ENCODE measurements at regions not wholly inside any gene's neighbourhood (a gene's known extent, or its start where the extent isn't known, plus 50 kb on each side); places are given as distances from the start of the nearest gene placed in this dataset.

GRCh38 chr6:20286968-20287565 lies 74.8 kb upstream of the MBOAT1 start:
- Histone ChIP-seq H3K9me3 (ENCODE audit: control insufficient read depth, low read depth, low read length) (no peaks in the 10 kb centered on the region), H3K9me1 (ENCODE audit: control insufficient read depth, extremely low read depth, insufficient read depth, low read length) (no peaks in the 10 kb centered on the region), H3K79me2 (ENCODE audit: control insufficient read depth, insufficient read depth, low read length) (no peaks in the 10 kb centered on the region), H3K4me2 (ENCODE audit: control insufficient read depth, extremely low read depth, insufficient read depth, low read depth, low read length) (no peak overlapping the region), H3K4me3 (ENCODE audit: control insufficient read depth in 2 of 3, extremely low read depth in 1 of 3, insufficient read depth in 2 of 3, low read depth in 1 of 3, low read length in 3 of 3) (no peak overlapping the region), H3K4me1 (ENCODE audit: control insufficient read depth, extremely low read depth, insufficient read depth, low read length) (no peaks in the 10 kb centered on the region), H4K20me1 (ENCODE audit: control insufficient read depth, extremely low read depth, insufficient read depth, low read length) (no peaks in the 10 kb centered on the region), H3K27ac (ENCODE audit: control insufficient read depth, insufficient read depth, low read length) (no peak overlapping the region), H3K36me3 (ENCODE audit: control insufficient read depth in 2 of 2, extremely low read depth in 1 of 2, insufficient read depth in 2 of 2, low read length in 2 of 2) (no peaks in the 10 kb centered on the region), H3K27me3 (ENCODE audit: control insufficient read depth, extremely low read depth, insufficient read depth, low read length) (no peaks in the 10 kb centered on the region), H2AFZ (ENCODE audit: control insufficient read depth, low read length) (no peak overlapping the region), H3K9ac (ENCODE audit: control insufficient read depth, extremely low read depth, insufficient read depth, low read length) (no peak overlapping the region)
- FAIRE-seq (no peak), DNase-seq (ENCODE audit: low read depth, low spot score) (no peak)
- TF ChIP-seq EZH2 (IDR thresholded peaks at IDR 0.05; ENCODE audit: low read length) (no peak), CTCF (optimal IDR thresholded peaks at IDR 0.05 in 1 of 3, IDR thresholded peaks at IDR 0.05 in 1 of 3, conservative IDR thresholded peaks at IDR 0.05 in 1 of 3; ENCODE audit: extremely low read depth in 1 of 3, insufficient read depth in 2 of 3, low read length in 3 of 3) (no peak)
- dilution Hi-C loops (cut with MboI; ENCODE audit: extremely low pct_ligation_motif_present, low sequenced_read_pairs), result no loop called here

- Histone ChIP-seq H4K20me1 (ENCODE audit: control insufficient read depth, extremely low read depth, insufficient read depth, low read length) (no peaks in the 10 kb centered on the region), H3K9ac (ENCODE audit: control insufficient read depth, extremely low read depth, insufficient read depth, low read length) (no peak overlapping the region), H3K4me3 (ENCODE audit: control insufficient read depth in 2 of 3, extremely low read depth in 1 of 3, insufficient read depth in 2 of 3, low read depth in 1 of 3, low read length in 3 of 3) (no peak overlapping the region), H3K36me3 (ENCODE audit: control insufficient read depth in 2 of 2, extremely low read depth in 1 of 2, insufficient read depth in 2 of 2, low read length in 2 of 2) (no peaks in the 10 kb centered on the region), H3K27me3 (ENCODE audit: control insufficient read depth, extremely low read depth, insufficient read depth, low read length) (no peaks in the 10 kb centered on the region), H3K9me1 (ENCODE audit: control insufficient read depth, extremely low read depth, insufficient read depth, low read length) (no peaks in the 10 kb centered on the region), H3K27ac (ENCODE audit: control insufficient read depth, insufficient read depth, low read length) (no peak overlapping the region), H2AFZ (ENCODE audit: control insufficient read depth, low read length) (peak overlapping the region; percentile 43), H3K4me2 (ENCODE audit: control insufficient read depth, extremely low read depth, insufficient read depth, low read depth, low read length) (no peak overlapping the region), H3K9me3 (ENCODE audit: control insufficient read depth, low read depth, low read length) (no peaks in the 10 kb centered on the region), H3K79me2 (ENCODE audit: control insufficient read depth, insufficient read depth, low read length) (no peaks in the 10 kb centered on the region), H3K4me1 (ENCODE audit: control insufficient read depth, extremely low read depth, insufficient read depth, low read length) (no peaks in the 10 kb centered on the region)
- TF ChIP-seq EZH2 (IDR thresholded peaks at IDR 0.05; ENCODE audit: low read length) (no peak), CTCF (optimal IDR thresholded peaks at IDR 0.05 in 1 of 3, IDR thresholded peaks at IDR 0.05 in 1 of 3, conservative IDR thresholded peaks at IDR 0.05 in 1 of 3; ENCODE audit: extremely low read depth in 1 of 3, insufficient read depth in 2 of 3, low read length in 3 of 3) (peak; percentile 77 to 92 (median 90))
- DNase-seq (ENCODE audit: low read depth, low spot score) (peak; percentile 66), FAIRE-seq (peak; percentile 85)
- dilution Hi-C loops (cut with MboI; ENCODE audit: extremely low pct_ligation_motif_present, low sequenced_read_pairs), result no loop called here
Observed at GRCh38 chr6:20291764-20292580, 79.7 kb upstream of the MBOAT1 start.
